LNCaP clone FGC (cell line): ENCODE measurements at regions not wholly inside any gene's neighbourhood (a gene's known extent, or its start where the extent isn't known, plus 50 kb on each side); places are given as distances from the start of the nearest gene placed in this dataset.

Experiments
- DNase-seq: peaks from one replicate; pipeline ENCODE4 v3.0.0-alpha.2; 2011; ENCODE audit warnings: low read depth
- H3K4me3 ChIP-seq: 2 replicates; pipeline ENCODE4 v1.5.1; 2011; ENCODE audit warnings: mild to moderate bottlenecking, low read depth, low read length, control low read depth
- CTCF ChIP-seq: IDR thresholded peaks from 2 replicates; pipeline ENCODE4 v1.5.1; 2012; ENCODE audit warnings: mild to moderate bottlenecking; ENCODE audit not compliant: control insufficient read depth, insufficient read depth; ENCODE audit errors: extremely low read depth

- no peak for TF ChIP-seq CTCF
- H3K4me3 ChIP-seq, result no peak overlapping the region
- DNase-seq, result no peak
Observed at GRCh38 chr21:16187603-16188301, 458.0 kb downstream of the USP25 start.

GRCh38 chr21:16192902-16193301 is 463.1 kb downstream of the USP25 start:
- TF ChIP-seq CTCF, result no peak
- no peak overlapping the region for H3K4me3 ChIP-seq
- DNase-seq, result peak; percentile 76

GRCh38 chr21:16193496-16194094 is 463.8 kb downstream of the USP25 start:
- peak overlapping the region; percentile 61 for H3K4me3 ChIP-seq
- TF ChIP-seq CTCF, result no peak
- DNase-seq, result no peak

- peak; percentile 30; the same call in 1 of the 2 replicates for TF ChIP-seq CTCF
- peak; percentile 67 for DNase-seq
- H3K4me3 ChIP-seq, result peak overlapping the region; percentile 61
Observed at GRCh38 chr21:16194095-16194787, 464.5 kb downstream of the USP25 start.

- no peak for DNase-seq
- peak overlapping the region; percentile 61 for H3K4me3 ChIP-seq
- TF ChIP-seq CTCF, result no peak
Observed at GRCh38 chr21:16194788-16195537, 465.2 kb downstream of the USP25 start.

GRCh38 chr21:16195538-16195910 is 465.7 kb downstream of the USP25 start:
- no peak for DNase-seq
- TF ChIP-seq CTCF, result no peak
- peak overlapping the region; percentile 61 for H3K4me3 ChIP-seq
